ENCODE measurements at regions not wholly inside any gene's neighbourhood (a gene's known extent, or its start where the extent isn't known, plus 50 kb on each side); places are given as distances from the start of the nearest gene placed in this dataset.

DNA sequence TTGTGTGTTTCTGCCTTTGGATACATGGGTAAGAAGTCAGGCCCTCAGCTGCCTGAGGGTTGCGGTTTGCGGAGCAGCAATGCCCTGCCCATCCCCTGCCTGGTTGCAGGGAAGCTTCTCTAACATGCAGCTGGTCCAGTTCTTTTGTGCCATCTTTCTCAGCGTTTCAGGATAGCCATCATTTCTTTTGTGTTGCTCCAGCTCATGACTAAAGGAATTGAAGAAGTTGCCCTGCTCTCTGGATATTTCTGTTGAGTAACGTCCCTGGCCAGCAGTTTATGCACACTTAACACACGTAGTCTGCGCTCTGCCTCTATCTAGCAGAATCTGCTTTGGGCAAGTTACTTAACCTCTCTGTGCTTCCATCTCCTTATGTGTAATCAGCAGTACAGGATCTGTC lies 62.1 kb downstream of the DOP1B start:
- TF ChIP-seq EZH2 (IDR thresholded peaks at IDR 0.05; ENCODE audit: low read length, missing control alignments), result no peak
- TF ChIP-seq, protein P1, sequence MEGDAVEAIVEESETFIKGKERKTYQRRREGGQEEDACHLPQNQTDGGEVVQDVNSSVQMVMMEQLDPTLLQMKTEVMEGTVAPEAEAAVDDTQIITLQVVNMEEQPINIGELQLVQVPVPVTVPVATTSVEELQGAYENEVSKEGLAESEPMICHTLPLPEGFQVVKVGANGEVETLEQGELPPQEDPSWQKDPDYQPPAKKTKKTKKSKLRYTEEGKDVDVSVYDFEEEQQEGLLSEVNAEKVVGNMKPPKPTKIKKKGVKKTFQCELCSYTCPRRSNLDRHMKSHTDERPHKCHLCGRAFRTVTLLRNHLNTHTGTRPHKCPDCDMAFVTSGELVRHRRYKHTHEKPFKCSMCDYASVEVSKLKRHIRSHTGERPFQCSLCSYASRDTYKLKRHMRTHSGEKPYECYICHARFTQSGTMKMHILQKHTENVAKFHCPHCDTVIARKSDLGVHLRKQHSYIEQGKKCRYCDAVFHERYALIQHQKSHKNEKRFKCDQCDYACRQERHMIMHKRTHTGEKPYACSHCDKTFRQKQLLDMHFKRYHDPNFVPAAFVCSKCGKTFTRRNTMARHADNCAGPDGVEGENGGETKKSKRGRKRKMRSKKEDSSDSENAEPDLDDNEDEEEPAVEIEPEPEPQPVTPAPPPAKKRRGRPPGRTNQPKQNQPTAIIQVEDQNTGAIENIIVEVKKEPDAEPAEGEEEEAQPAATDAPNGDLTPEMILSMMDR (conservative IDR thresholded peaks at IDR 0.05 in 1 of 2, IDR thresholded peaks at IDR 0.05 in 1 of 2; ENCODE audit: low read depth in 1 of 2, low read length in 2 of 2), result no peak
